Astrocyte (in vitro differentiated cells and primary cell): ENCODE measurements at regions not wholly inside any gene's neighbourhood (a gene's known extent, or its start where the extent isn't known, plus 50 kb on each side); places are given as distances from the start of the nearest gene placed in this dataset.
"Not testable (repeated sequence)": the region's sequence is repeated elsewhere in the genome, so short reads cannot be mapped to it uniquely, and the experiment has no call there.

Source experiments
- DNase-seq: peaks from one replicate; pipeline ENCODE4 v3.0.0-alpha.2; 2010; ENCODE audit warnings: low read depth
- FAIRE-seq: peaks from 2 replicates; lab custom pipeline; 2011; peaks lifted over from hg19 to GRCh38; lab: Jason Lieb, UNC
- H2AFZ ChIP-seq: 2 replicates; pipeline ENCODE4 v1.6.0; 2012; ENCODE audit warnings: low read depth, low read length, inconsistent platforms
- H3K27ac ChIP-seq: 2 replicates; pipeline ENCODE4 v1.5.1; 2011; ENCODE audit warnings: low read depth, low read length, inconsistent platforms
- H3K27me3 ChIP-seq: 2 replicates; pipeline ENCODE4 v1.6.0; 2011; ENCODE audit warnings: low read length, inconsistent platforms; ENCODE audit not compliant: insufficient read depth
- H3K36me3 ChIP-seq: 2 replicates; pipeline ENCODE4 v1.5.1; 2011; ENCODE audit warnings: low read length, inconsistent platforms; ENCODE audit not compliant: insufficient read depth
- H3K4me1 ChIP-seq: 2 replicates; pipeline ENCODE4 v1.5.1; 2011; ENCODE audit warnings: low read length, inconsistent platforms; ENCODE audit not compliant: insufficient read depth
- H3K4me2 ChIP-seq: 2 replicates; pipeline ENCODE4 v1.6.0; 2012; ENCODE audit warnings: low read length, inconsistent platforms
- H3K4me3 ChIP-seq: 2 replicates; pipeline ENCODE4 v1.5.1; 2011; ENCODE audit warnings: low read depth, mild to moderate bottlenecking, low read length, inconsistent platforms; ENCODE audit not compliant: insufficient read depth
- H3K79me2 ChIP-seq: 2 replicates; pipeline ENCODE4 v1.6.0; 2012; ENCODE audit warnings: mild to moderate bottlenecking, low read length, inconsistent platforms; ENCODE audit not compliant: insufficient read depth
- H3K9ac ChIP-seq: 2 replicates; pipeline ENCODE4 v1.6.0; 2012; ENCODE audit warnings: mild to moderate bottlenecking, low read length, inconsistent platforms
- H3K9me3 ChIP-seq: 2 replicates; pipeline ENCODE4 v1.5.1; 2012; ENCODE audit warnings: low read depth, mild to moderate bottlenecking, low read length, inconsistent platforms; ENCODE audit not compliant: insufficient read depth
- H4K20me1 ChIP-seq: 2 replicates; pipeline ENCODE4 v1.6.0; 2012; ENCODE audit warnings: low read length, inconsistent platforms; ENCODE audit not compliant: insufficient read depth
- H3K27ac Mint-ChIP-seq: one replicate; pipeline ENCODE4 v1.8.0; 2021; ENCODE audit warnings: mild to moderate bottlenecking, mixed read lengths; ENCODE audit not compliant: unreplicated experiment
- H3K27me3 Mint-ChIP-seq: one replicate; pipeline ENCODE4 v1.8.0; 2021; ENCODE audit warnings: low read depth, mixed read lengths; ENCODE audit not compliant: unreplicated experiment
- H3K36me3 Mint-ChIP-seq: one replicate; pipeline ENCODE4 v1.8.0; 2021; ENCODE audit warnings: low read depth, mixed read lengths; ENCODE audit not compliant: unreplicated experiment
- H3K4me1 Mint-ChIP-seq: one replicate; pipeline ENCODE4 v1.8.0; 2021; ENCODE audit warnings: low read depth, mixed read lengths; ENCODE audit not compliant: unreplicated experiment
- H3K4me3 Mint-ChIP-seq: one replicate; pipeline ENCODE4 v1.8.0; 2021; ENCODE audit warnings: mild to moderate bottlenecking, moderate library complexity, mixed read lengths; ENCODE audit not compliant: unreplicated experiment
- H3K9me3 Mint-ChIP-seq: one replicate; pipeline ENCODE4 v1.8.0; 2021; ENCODE audit warnings: mild to moderate bottlenecking, mixed read lengths; ENCODE audit not compliant: unreplicated experiment
- EZH2 ChIP-seq: IDR thresholded peaks from 2 replicates; pipeline ENCODE4 v1.6.1; 2012; ENCODE audit warnings: mild to moderate bottlenecking, low read length, inconsistent platforms; ENCODE audit not compliant: insufficient read depth
- TF ChIP-seq, protein P1 (sequence below): IDR thresholded peaks from 2 replicates; pipeline ENCODE4 v1.5.1; 2011; ENCODE audit warnings: low read depth, mild to moderate bottlenecking, inconsistent platforms, low read length, moderate library complexity; ENCODE audit not compliant: insufficient read depth

- Histone ChIP-seq H3K4me3 (peak overlapping the region; percentile 51), H4K20me1 (no peaks in the 10 kb centered on the region), H3K27me3 (peaks cover 8% of the 10 kb centered on the region), H3K36me3 (no peaks in the 10 kb centered on the region), H3K9me3 (no peaks in the 10 kb centered on the region), H3K79me2 (no peaks in the 10 kb centered on the region), H3K4me2 (peak overlapping the region; percentile 86), H3K9ac (peak overlapping the region; percentile 81), H3K4me1 (peaks cover 4% of the 10 kb centered on the region), H3K27ac (no peak overlapping the region), H2AFZ (peak overlapping the region; percentile 89)
- H3K4me1 Mint-ChIP-seq: peaks cover 6% of the 10 kb centered on the region
- peaks cover 2% of the 10 kb centered on the region for H3K9me3 Mint-ChIP-seq
- peak overlapping the region; percentile 58 for H3K27ac Mint-ChIP-seq
- H3K4me3 Mint-ChIP-seq: peak overlapping the region; percentile 86
- DNase-seq (no peak), FAIRE-seq (no peak)
- peaks cover 8% of the 10 kb centered on the region for H3K27me3 Mint-ChIP-seq
- no peaks in the 10 kb centered on the region for H3K36me3 Mint-ChIP-seq
- TF ChIP-seq EZH2: no peak
- TF ChIP-seq, protein P1, sequence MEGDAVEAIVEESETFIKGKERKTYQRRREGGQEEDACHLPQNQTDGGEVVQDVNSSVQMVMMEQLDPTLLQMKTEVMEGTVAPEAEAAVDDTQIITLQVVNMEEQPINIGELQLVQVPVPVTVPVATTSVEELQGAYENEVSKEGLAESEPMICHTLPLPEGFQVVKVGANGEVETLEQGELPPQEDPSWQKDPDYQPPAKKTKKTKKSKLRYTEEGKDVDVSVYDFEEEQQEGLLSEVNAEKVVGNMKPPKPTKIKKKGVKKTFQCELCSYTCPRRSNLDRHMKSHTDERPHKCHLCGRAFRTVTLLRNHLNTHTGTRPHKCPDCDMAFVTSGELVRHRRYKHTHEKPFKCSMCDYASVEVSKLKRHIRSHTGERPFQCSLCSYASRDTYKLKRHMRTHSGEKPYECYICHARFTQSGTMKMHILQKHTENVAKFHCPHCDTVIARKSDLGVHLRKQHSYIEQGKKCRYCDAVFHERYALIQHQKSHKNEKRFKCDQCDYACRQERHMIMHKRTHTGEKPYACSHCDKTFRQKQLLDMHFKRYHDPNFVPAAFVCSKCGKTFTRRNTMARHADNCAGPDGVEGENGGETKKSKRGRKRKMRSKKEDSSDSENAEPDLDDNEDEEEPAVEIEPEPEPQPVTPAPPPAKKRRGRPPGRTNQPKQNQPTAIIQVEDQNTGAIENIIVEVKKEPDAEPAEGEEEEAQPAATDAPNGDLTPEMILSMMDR: no peak
Measured at GRCh38 chr1:148263906-148264255, 111.8 kb upstream of the NBPF11 start.

DNA sequence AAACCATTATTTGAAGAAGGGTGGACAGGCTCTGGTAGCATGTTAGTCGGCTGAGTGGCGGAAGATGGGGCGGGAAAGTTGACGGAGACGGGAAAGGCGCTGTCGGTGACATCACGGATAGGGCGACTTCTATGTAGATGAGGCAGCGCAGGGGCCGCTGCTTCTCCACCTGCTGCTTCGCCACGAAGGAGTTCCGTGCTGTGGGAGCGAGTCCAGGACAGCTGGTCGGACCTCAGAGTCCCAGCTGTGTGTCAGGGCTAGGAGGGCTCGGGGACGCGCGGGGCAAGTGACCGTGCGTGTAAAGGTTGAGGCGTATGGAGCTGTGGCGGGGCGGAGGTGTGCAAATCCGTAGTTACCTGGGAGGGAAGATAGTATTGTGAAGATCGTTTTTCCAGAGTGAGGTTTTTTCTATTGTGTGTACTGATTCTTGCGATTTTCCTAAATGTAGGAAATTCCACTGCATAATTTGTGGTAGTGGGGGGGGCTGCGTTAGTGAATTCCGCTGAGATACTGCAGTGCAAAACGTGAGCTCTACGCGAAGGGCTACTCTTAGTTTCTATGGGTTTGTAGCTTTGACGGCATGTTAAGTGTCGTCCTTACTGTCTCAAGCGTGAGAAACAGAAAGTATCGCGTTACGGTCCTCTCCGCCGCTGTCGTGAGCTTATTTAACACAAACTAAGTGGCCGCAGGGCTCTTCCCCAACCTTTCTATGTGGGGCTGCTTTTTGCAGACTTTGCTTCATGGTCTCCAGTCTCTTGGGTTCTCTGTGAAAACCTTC, 111.2 kb upstream of the NBPF11 start:
- no peak for TF ChIP-seq EZH2
- TF ChIP-seq, protein P1: no peak
- H3K27ac Mint-ChIP-seq: peak overlapping the region; percentile 98
- peak overlapping the region; percentile 86 for H3K4me3 Mint-ChIP-seq
- H3K4me3 ChIP-seq: peak overlapping the region; percentile 51
- peak overlapping the region; percentile 77 for H3K27ac ChIP-seq
- H3K9me3 ChIP-seq: no peaks in the 10 kb centered on the region
- H3K9me3 Mint-ChIP-seq: peaks cover 2% of the 10 kb centered on the region
- peaks cover 4% of the 10 kb centered on the region for H3K4me1 ChIP-seq
- no peaks in the 10 kb centered on the region for H3K79me2 ChIP-seq
- DNase-seq: peak; percentile 79
- peak overlapping the region; percentile 81 for H3K9ac ChIP-seq
- H3K36me3 ChIP-seq: no peaks in the 10 kb centered on the region
- peaks cover 9% of the 10 kb centered on the region for H3K27me3 Mint-ChIP-seq
- FAIRE-seq: no peak
- H4K20me1 ChIP-seq: no peaks in the 10 kb centered on the region
- H3K27me3 ChIP-seq: peaks cover 8% of the 10 kb centered on the region
- no peaks in the 10 kb centered on the region for H3K36me3 Mint-ChIP-seq
- peak overlapping the region; percentile 86 for H3K4me2 ChIP-seq
- peaks cover 6% of the 10 kb centered on the region for H3K4me1 Mint-ChIP-seq
- peak overlapping the region; percentile 89 for H2AFZ ChIP-seq

DNA sequence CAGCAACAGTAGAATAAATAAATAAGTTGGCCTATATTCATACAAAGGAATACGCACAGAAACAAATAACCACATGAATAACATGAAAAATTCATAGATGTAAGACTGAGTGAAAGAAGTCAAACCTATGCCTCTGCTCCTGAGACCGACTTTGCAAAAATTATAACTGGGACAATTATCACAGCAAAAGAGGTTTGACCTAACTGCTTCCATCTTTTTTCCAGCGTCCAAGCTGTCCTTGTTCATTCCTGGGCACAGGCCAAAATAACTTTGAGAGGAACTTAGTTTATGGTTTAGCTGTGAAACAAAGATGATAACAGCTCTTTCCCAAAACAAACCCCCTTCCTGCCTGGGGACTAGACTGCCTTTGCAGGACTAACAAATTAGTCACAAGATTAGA, 109.6 kb upstream of the NBPF11 start:
- not testable (repeated sequence) for H3K4me2 ChIP-seq, H2AFZ ChIP-seq, H3K9me3 ChIP-seq, H3K9ac ChIP-seq, H4K20me1 ChIP-seq, H3K4me3 ChIP-seq, H3K4me1 Mint-ChIP-seq, FAIRE-seq, H3K27me3 ChIP-seq, H3K4me1 ChIP-seq, H3K27ac ChIP-seq, DNase-seq, H3K79me2 ChIP-seq, H3K27ac Mint-ChIP-seq, H3K27me3 Mint-ChIP-seq, H3K9me3 Mint-ChIP-seq, H3K4me3 Mint-ChIP-seq, H3K36me3 Mint-ChIP-seq, H3K36me3 ChIP-seq

GRCh38 chr1:148257886-148258285, 105.8 kb upstream of the NBPF11 start:
- H3K27ac Mint-ChIP-seq, H3K9me3 ChIP-seq, H3K36me3 ChIP-seq, FAIRE-seq, H3K79me2 ChIP-seq, H3K27me3 ChIP-seq, H3K4me3 ChIP-seq, H3K4me1 ChIP-seq, DNase-seq, H3K27me3 Mint-ChIP-seq, H3K9me3 Mint-ChIP-seq, H3K4me1 Mint-ChIP-seq, H3K4me3 Mint-ChIP-seq, H3K9ac ChIP-seq, H3K4me2 ChIP-seq, H4K20me1 ChIP-seq, H3K27ac ChIP-seq, H3K36me3 Mint-ChIP-seq, H2AFZ ChIP-seq: not testable (repeated sequence)
